Epithelial cell of proximal tubule (primary cell): ENCODE measurements at regions not wholly inside any gene's neighbourhood (a gene's known extent, or its start where the extent isn't known, plus 50 kb on each side); places are given as distances from the start of the nearest gene placed in this dataset.
"Not testable (repeated sequence)": the region's sequence is repeated elsewhere in the genome, so short reads cannot be mapped to it uniquely, and the experiment has no call there.

ENCODE experiments used
- DNase-seq: peaks from one replicate; pipeline ENCODE4 v3.0.0-alpha.2; 2011; ENCODE audit warnings: low read depth
- H3K4me3 ChIP-seq: 2 replicates; pipeline ENCODE4 v1.5.1; 2011; ENCODE audit warnings: low read depth, mild to moderate bottlenecking, low read length
- CTCF ChIP-seq: conservative IDR thresholded peaks from 2 replicates; pipeline ENCODE4 v1.5.1; 2012; ENCODE audit warnings: low read depth, mild to moderate bottlenecking, low read length

GRCh38 chr21:28025111-28025510 is 967.6 kb downstream of the LTN1 start:
- TF ChIP-seq CTCF: no peak
- no peak for DNase-seq
- no peak overlapping the region for H3K4me3 ChIP-seq

- peak; percentile 46 for TF ChIP-seq CTCF
- no peak overlapping the region for H3K4me3 ChIP-seq
- DNase-seq: no peak
Observed at GRCh38 chr21:28018741-28019669, 973.7 kb downstream of the LTN1 start.

- DNase-seq: no peak
- no peak for TF ChIP-seq CTCF
Observed at GRCh38 chr21:28018213-28018612, 974.5 kb downstream of the LTN1 start.

GRCh38 chr21:28016571-28016970 is 976.1 kb downstream of the LTN1 start:
- no peak for DNase-seq
- no peak for TF ChIP-seq CTCF
- H3K4me3 ChIP-seq: no peak overlapping the region

More at GRCh38 chr21:28018213-28018612, 974.5 kb downstream of the LTN1 start:
- no peak overlapping the region for H3K4me3 ChIP-seq

- H3K4me3 ChIP-seq, DNase-seq: not testable (repeated sequence)
Observed at GRCh38 chr21:28013123-28013522, 979.6 kb downstream of the LTN1 start.

GRCh38 chr21:28011970-28012369 is 980.7 kb downstream of the LTN1 start:
- H3K4me3 ChIP-seq, DNase-seq: not testable (repeated sequence)

- H3K4me3 ChIP-seq, DNase-seq: not testable (repeated sequence)
Observed at GRCh38 chr21:28008245-28008644, 984.4 kb downstream of the LTN1 start.

GRCh38 chr21:28003627-28004026 is 989.0 kb downstream of the LTN1 start:
- DNase-seq, H3K4me3 ChIP-seq: not testable (repeated sequence)

- DNase-seq, H3K4me3 ChIP-seq: not testable (repeated sequence)
Observed at GRCh38 chr21:27996906-27997305, 995.8 kb downstream of the LTN1 start.

- not testable (repeated sequence) for H3K4me3 ChIP-seq, DNase-seq
Observed at GRCh38 chr21:27984663-27985325, 1007.9 kb downstream of the LTN1 start.

- not testable (repeated sequence) for H3K4me3 ChIP-seq, DNase-seq
Observed at GRCh38 chr21:27979446-27979845, 1012.6 kb upstream of the ADAMTS5 start.
